ENCODE measurements at regions not wholly inside any gene's neighbourhood (a gene's known extent, or its start where the extent isn't known, plus 50 kb on each side); places are given as distances from the start of the nearest gene placed in this dataset.
"Not testable (repeated sequence)": the region's sequence is repeated elsewhere in the genome, so short reads cannot be mapped to it uniquely, and the experiment has no call there.

- DNase-seq: not testable (repeated sequence)
These were observed 68.7 kb upstream of the LIPC start for GRCh38 chr15:58363118-58363517.

DNA sequence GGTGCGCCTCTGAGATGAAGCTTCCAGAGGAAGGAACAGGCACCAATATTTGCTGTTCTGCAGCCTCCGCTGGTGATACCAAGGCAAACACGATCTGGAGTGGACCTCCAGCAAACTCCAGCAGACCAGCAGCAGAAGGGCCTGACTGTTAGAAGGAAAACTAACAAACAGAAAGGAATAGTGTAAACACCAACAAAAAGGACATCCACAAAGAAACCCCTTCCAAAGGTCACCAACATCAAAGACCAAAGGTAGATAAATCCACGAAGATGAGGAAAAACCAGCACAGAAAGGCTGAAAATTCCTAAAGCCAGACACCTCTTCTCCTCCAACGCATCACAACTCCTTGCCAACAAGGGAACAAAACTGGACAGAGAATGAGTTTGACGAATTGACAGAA, 68.1 kb upstream of the LIPC start:
- not testable (repeated sequence) for DNase-seq

DNA sequence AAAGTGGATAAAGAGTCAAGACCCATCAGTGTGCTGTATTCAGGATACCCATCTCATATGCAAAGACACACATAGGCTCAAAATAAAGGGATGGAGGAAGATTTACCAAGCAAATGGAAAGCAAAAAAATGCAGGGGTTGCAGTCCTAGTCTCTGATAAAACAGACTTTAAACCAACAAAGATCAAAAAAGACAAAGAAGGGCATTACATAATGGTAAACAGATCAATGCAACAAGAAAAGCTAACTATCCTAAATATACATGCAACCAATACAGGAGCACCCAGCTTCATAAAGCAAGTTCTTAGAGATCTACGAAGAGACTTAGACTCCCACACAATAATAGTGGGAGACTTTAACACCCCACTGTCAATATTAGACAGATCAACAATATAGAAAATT, 66.7 kb upstream of the LIPC start:
- DNase-seq: not testable (repeated sequence)

DNA sequence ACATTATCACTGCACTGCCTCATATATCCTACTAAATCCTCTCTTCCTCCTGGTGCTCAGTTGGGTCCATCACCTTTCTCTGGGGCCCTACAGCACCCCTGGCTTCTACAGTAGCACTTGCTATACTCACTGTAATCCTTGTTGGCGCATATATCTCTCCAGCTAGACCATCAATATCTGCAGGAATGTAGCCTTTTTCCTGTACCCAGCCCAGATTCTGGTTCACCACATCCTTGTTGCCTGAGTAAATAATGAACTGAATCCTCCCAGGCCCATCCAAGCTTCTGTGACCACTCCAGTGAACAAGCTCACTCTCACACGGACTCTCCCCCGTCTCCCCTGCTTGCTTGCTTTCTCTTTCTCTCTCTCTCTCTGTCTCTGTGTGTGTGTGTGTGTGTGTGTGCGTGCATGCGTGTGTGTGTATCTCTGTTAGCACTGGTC, 62.5 kb upstream of the LIPC start:
- no peak for DNase-seq

DNA sequence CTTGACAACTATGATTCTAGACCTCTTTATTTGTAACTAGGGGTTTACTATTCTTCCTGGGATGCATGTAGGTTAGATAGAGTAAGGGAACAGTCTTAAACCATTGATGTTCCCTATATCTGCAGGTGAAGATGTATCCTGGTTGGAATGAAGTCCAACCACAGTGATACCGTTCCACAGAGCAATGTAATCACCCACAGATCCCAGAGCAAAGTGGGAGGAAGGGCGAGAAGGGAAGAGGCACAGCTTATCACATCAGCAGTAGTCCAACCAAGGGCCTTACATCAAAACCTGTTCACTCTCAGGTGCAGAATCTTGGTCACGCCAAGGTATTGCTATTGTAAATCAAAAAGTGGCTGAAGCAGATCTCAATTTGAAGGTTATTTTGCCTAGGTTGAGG, 61.8 kb upstream of the LIPC start:
- no peak for DNase-seq

GRCh38 chr15:58374147-58374546, 57.6 kb upstream of the LIPC start:
- no peak for DNase-seq

- DNase-seq: no peak
These were observed 54.6 kb upstream of the LIPC start for GRCh38 chr15:58377193-58377592.

DNA sequence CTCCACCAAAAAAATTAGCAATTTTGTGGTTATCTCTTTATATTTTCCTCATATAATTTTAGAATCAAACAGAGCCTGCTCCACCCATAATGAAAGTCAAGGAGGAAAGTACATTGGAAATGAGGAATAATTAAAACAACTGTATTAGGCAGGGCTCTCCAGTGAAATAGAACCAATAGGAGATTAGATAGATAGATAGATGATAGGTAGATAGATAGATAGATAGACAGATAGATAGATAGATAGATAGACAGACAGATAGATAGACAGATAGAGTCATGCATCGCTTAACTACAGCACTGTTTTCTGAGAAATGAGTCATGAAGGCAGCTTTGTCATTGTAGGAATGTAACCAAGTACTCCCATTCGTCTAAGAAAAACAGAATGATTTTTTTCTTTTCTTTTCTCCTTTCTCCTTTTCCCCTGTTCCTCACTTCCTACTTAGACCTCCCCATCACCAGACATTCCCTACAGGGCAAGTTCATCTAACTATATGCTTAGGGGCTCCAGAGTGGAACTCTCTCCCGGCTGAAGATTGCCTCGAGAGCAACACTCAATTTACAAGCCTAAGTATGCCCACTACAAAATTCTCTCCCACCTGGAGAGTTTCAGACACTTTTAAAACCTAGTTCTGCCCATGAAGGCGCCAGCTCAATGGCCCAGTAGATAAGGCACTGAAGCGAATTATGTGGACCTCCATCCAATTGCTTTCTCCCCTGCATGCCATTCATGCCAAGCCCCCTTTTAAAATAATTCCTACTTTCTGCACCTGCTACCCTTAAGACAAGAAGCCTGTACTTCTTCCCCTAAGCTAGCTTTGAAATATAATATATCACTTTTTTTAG, 53.3 kb upstream of the LIPC start:
- DNase-seq: no peak

DNA sequence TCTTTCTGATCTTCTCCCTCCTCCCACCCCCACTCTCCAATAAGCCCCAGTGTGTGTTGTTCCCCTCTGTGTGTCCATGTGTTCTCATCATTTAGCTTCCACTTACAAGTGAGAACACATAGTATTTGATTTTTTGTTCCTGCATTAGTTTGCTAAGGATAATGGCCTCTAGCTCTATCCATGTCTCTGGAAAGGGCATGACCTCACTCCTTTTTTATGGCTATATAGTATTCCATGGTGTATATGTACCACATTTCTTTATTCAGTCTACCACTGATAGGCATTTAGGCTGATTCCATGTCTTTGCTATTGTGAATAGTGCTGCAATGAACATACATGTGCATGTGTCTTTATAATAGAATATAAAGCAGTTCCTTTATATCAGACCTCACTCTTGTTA, 52.3 kb upstream of the LIPC start:
- DNase-seq: not testable (repeated sequence)

- DNase-seq: no peak
These were observed 51.4 kb upstream of the LIPC start for GRCh38 chr15:58380280-58380945.

- DNase-seq: no peak
These were observed 50.1 kb upstream of the LIPC start for GRCh38 chr15:58381697-58382096.

All from NCI-H187 (cell line).